ENCODE measurements at regions not wholly inside any gene's neighbourhood (a gene's known extent, or its start where the extent isn't known, plus 50 kb on each side); places are given as distances from the start of the nearest gene placed in this dataset.

GRCh38 chr6:120186080-120186479, 836.5 kb upstream of the MAN1A1 start:
- TF ChIP-seq, protein P1, sequence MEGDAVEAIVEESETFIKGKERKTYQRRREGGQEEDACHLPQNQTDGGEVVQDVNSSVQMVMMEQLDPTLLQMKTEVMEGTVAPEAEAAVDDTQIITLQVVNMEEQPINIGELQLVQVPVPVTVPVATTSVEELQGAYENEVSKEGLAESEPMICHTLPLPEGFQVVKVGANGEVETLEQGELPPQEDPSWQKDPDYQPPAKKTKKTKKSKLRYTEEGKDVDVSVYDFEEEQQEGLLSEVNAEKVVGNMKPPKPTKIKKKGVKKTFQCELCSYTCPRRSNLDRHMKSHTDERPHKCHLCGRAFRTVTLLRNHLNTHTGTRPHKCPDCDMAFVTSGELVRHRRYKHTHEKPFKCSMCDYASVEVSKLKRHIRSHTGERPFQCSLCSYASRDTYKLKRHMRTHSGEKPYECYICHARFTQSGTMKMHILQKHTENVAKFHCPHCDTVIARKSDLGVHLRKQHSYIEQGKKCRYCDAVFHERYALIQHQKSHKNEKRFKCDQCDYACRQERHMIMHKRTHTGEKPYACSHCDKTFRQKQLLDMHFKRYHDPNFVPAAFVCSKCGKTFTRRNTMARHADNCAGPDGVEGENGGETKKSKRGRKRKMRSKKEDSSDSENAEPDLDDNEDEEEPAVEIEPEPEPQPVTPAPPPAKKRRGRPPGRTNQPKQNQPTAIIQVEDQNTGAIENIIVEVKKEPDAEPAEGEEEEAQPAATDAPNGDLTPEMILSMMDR (conservative IDR thresholded peaks at IDR 0.05; ENCODE audit: low read depth in 2 of 2): no peak
- no peak for TF ChIP-seq POLR2AphosphoS5 (IDR thresholded peaks at IDR 0.05; ENCODE audit: low read depth)
- TF ChIP-seq ETS1 (IDR thresholded peaks at IDR 0.05): no peak
- TF ChIP-seq, protein P2, sequence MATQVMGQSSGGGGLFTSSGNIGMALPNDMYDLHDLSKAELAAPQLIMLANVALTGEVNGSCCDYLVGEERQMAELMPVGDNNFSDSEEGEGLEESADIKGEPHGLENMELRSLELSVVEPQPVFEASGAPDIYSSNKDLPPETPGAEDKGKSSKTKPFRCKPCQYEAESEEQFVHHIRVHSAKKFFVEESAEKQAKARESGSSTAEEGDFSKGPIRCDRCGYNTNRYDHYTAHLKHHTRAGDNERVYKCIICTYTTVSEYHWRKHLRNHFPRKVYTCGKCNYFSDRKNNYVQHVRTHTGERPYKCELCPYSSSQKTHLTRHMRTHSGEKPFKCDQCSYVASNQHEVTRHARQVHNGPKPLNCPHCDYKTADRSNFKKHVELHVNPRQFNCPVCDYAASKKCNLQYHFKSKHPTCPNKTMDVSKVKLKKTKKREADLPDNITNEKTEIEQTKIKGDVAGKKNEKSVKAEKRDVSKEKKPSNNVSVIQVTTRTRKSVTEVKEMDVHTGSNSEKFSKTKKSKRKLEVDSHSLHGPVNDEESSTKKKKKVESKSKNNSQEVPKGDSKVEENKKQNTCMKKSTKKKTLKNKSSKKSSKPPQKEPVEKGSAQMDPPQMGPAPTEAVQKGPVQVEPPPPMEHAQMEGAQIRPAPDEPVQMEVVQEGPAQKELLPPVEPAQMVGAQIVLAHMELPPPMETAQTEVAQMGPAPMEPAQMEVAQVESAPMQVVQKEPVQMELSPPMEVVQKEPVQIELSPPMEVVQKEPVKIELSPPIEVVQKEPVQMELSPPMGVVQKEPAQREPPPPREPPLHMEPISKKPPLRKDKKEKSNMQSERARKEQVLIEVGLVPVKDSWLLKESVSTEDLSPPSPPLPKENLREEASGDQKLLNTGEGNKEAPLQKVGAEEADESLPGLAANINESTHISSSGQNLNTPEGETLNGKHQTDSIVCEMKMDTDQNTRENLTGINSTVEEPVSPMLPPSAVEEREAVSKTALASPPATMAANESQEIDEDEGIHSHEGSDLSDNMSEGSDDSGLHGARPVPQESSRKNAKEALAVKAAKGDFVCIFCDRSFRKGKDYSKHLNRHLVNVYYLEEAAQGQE (IDR thresholded peaks at IDR 0.05; ENCODE audit: unreplicated experiment): no peak
- no peak for TF ChIP-seq EZH2 (IDR thresholded peaks at IDR 0.05; ENCODE audit: low read depth, unreplicated experiment)
- TF ChIP-seq ZNF114 (CRISPR knock-in tag; IDR thresholded peaks at IDR 0.05): no peak
- TF ChIP-seq EZH2phosphoT487 (IDR thresholded peaks at IDR 0.05; ENCODE audit: unreplicated experiment): no peak
- TF ChIP-seq CREB1 (CRISPR knock-in tag; IDR thresholded peaks at IDR 0.05; ENCODE audit: low read depth): no peak
- no peak for TF ChIP-seq JUNB (IDR thresholded peaks at IDR 0.05; ENCODE audit: unreplicated experiment)
- TF ChIP-seq ZNF331 (CRISPR knock-in tag; IDR thresholded peaks at IDR 0.05; ENCODE audit: low read depth): no peak
